GM21515 (cell line): ENCODE measurements at regions not wholly inside any gene's neighbourhood (a gene's known extent, or its start where the extent isn't known, plus 50 kb on each side); places are given as distances from the start of the nearest gene placed in this dataset.
"Not testable (repeated sequence)": the region's sequence is repeated elsewhere in the genome, so short reads cannot be mapped to it uniquely, and the experiment has no call there.

Experiments used
- ATAC-seq: cut with Tn5 transposase; IDR thresholded peaks from one replicate; pipeline ENCODE4 v1.9.1; 2021; ENCODE audit not compliant: unreplicated experiment

DNA sequence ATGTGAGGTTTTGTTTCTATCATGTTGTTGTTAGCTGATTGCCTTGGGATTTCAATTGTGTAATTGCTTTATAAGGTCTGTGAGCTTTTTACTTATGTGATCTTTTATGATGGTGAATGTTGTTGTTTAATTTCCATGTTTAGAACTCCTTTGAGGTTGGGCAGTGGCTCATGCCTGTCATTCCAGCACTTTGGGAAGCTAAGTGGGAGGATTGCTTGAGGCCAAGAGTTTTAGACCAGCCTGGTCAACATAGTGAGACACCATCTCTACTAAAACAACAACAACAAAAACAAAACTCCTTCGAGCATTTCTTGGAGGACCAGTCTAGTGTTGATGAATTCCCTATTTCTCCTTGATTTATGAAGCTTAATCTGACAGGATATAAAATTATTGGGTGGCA lies 102.1 kb upstream of the PMCH start:
- no peak for ATAC-seq

- no peak for ATAC-seq
Measured at GRCh38 chr12:102298022-102298421, 100.4 kb upstream of the PMCH start.

- ATAC-seq, result no peak
Measured at GRCh38 chr12:102297412-102297811, 99.8 kb upstream of the PMCH start.

DNA sequence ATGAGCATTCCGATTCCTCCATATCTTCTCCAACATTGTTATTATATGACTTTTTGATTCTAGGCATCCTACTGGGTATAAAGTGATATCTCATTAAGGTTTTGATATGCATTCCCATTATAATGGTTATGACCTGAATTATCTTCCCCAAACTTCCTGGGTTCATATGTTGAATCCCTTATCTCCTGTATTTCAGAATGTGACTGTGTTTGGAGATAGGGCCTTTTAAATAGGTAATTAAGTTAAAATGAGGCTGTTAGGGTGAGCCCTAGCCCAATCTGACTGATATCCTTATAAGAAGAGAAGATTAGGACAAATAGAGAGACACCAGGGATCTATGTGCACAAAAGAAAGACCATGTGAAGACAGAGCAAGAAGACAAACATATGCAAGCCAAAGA lies 96.9 kb upstream of the PMCH start:
- ATAC-seq, result no peak

GRCh38 chr12:102291498-102292440 lies 94.1 kb upstream of the PMCH start:
- ATAC-seq, result not testable (repeated sequence)

- ATAC-seq, result not testable (repeated sequence)
Measured at GRCh38 chr12:102289702-102290101, 92.1 kb upstream of the PMCH start.

- ATAC-seq, result no peak
Measured at GRCh38 chr12:102281231-102281630, 83.6 kb upstream of the PMCH start.

DNA sequence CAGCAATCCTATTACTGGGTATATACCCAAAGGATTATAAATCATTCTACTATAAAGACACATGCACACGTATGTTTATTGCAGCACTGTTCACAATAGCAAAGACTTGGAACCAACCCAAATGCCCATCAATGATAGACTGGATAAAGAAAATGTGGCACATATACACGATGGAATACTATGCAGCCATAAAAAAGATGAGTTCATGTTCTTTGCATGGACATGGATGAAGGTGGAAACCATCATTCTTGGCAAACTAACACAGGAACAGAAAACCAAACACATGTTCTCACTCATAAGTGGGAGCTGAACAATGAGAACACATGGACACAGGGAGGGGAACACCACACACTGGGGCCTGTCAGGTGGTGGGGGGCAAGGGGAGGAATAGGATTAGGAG lies 58.1 kb upstream of the PMCH start:
- not testable (repeated sequence) for ATAC-seq

- ATAC-seq, result not testable (repeated sequence)
Measured at GRCh38 chr12:102251005-102251404, 53.4 kb upstream of the PMCH start.

- no peak for ATAC-seq
Measured at GRCh38 chr12:102249079-102249841, 51.6 kb upstream of the PMCH start.
